ENCODE measurements at regions not wholly inside any gene's neighbourhood (a gene's known extent, or its start where the extent isn't known, plus 50 kb on each side); places are given as distances from the start of the nearest gene placed in this dataset.

GRCh38 chr10:2665772-2666171 is 401.6 kb upstream of the PFKP start:
- no peak for DNase-seq (ENCODE audit: extremely low read depth in 1 of 2, low read depth in 1 of 2)

GRCh38 chr10:2660276-2660675 is 407.1 kb upstream of the PFKP start:
- no peak for DNase-seq (ENCODE audit: extremely low read depth in 1 of 2, low read depth in 1 of 2)

- DNase-seq (ENCODE audit: extremely low read depth in 1 of 2, low read depth in 1 of 2): no peak
These were observed 407.6 kb upstream of the PFKP start for GRCh38 chr10:2659660-2660209.

DNA sequence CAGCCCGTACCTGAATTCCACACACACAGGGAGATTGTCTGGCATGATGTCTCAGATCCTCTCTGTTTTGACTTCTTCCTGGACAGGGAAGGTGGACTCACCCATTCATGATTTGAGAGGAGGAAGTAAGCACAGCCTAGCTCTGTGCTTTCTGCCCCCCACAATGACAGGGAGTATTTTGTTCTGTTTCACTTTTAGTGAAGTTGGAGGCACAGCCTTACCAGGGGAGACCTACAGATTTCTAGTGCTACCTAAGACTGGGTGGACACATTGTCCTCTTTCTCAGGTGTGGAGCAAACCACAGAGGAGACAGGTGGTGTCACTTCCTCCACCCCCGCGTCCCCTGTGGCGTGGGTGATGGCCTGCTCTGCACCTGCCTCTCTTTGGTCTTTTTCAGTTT is 408.6 kb upstream of the PFKP start:
- DNase-seq (ENCODE audit: extremely low read depth in 1 of 2, low read depth in 1 of 2): no peak

DNA sequence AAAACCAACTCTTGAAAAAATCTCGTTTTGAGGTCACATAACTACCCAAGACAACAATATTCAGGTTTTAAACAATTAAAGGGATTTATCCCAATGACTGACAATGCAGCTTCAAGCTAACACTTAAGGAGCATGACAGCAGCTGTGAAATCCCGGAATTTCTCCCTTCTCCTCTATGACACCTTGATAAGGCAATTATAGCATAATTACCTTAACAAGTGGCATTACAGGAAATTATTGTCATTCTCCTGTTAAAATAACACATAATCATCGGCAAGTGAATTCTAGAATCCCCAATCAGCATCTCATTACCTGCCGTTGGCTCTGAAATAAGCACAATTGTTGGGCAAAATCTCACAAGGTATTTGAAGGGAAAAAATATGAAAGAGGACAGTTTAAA is 417.0 kb upstream of the PFKP start:
- no peak for DNase-seq (ENCODE audit: extremely low read depth in 1 of 2, low read depth in 1 of 2)

- no peak for DNase-seq (ENCODE audit: extremely low read depth in 1 of 2, low read depth in 1 of 2)
These were observed 426.3 kb upstream of the PFKP start for GRCh38 chr10:2641028-2641427.

GRCh38 chr10:2633630-2634029 is 433.7 kb upstream of the PFKP start:
- DNase-seq (ENCODE audit: extremely low read depth in 1 of 2, low read depth in 1 of 2): no peak

GRCh38 chr10:2631557-2632205 is 435.7 kb upstream of the PFKP start:
- DNase-seq (ENCODE audit: extremely low read depth in 1 of 2, low read depth in 1 of 2): no peak

GRCh38 chr10:2628705-2629104 is 438.6 kb upstream of the PFKP start:
- no peak for DNase-seq (ENCODE audit: extremely low read depth in 1 of 2, low read depth in 1 of 2)

- DNase-seq (ENCODE audit: extremely low read depth in 1 of 2, low read depth in 1 of 2): no peak
These were observed 439.4 kb upstream of the PFKP start for GRCh38 chr10:2627969-2628368.

GRCh38 chr10:2625094-2625493 is 442.3 kb upstream of the PFKP start:
- DNase-seq (ENCODE audit: extremely low read depth in 1 of 2, low read depth in 1 of 2): no peak

- no peak for DNase-seq (ENCODE audit: extremely low read depth in 1 of 2, low read depth in 1 of 2)
These were observed 443.6 kb upstream of the PFKP start for GRCh38 chr10:2623675-2624274.

DNA sequence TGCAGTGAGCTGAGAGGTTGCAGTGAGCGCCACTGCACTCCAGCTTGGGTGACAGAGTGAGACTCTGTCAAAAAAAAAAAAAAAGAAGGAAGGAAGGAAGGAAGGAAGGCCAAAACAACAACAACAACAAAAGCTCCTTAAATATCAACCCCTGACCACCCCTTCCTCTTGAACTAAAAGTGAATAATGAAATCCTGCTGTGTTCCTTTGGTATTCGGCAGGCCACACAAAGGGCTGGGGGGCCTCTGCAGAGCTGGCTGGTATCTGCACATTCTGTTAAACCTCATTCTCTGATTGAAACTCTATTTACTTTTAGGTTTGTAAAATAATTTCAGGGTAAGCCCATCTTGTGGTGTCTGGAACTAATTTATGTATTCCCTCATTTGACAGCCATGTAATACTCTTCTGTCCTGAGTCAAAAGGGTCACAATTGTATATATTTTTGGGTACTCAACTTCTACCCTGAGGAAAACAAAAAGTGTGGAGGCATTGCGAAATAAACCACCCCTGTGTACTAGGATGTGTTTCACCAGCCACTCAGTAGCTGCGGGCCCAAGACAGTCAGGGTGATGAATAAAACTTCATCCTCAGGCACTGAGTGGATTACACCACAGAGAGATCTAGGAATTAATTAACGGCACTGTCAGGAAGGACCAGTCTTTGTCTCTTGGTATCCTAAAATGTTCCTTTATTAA is 446.4 kb upstream of the PFKP start:
- DNase-seq (ENCODE audit: extremely low read depth in 1 of 2, low read depth in 1 of 2): no peak

DNA sequence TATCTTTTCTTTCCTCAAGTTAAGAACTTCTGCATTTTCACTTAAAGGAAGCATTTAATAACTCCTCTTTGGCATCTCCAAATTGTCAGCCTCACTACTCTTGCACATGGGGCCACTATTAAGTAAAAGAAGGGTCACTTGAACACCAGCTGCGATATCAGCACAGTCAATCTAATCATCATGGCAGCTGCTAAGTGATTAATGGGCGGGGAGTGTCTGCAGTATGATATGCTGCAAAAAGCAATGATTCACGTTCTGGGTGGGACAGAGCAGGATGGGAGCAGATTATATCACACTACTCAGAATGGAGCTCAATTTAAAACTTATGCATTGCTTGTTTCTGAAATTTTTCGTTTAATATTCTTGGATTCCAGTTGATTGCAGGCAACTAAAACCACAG is 447.4 kb upstream of the PFKP start:
- no peak for DNase-seq (ENCODE audit: extremely low read depth in 1 of 2, low read depth in 1 of 2)

DNA sequence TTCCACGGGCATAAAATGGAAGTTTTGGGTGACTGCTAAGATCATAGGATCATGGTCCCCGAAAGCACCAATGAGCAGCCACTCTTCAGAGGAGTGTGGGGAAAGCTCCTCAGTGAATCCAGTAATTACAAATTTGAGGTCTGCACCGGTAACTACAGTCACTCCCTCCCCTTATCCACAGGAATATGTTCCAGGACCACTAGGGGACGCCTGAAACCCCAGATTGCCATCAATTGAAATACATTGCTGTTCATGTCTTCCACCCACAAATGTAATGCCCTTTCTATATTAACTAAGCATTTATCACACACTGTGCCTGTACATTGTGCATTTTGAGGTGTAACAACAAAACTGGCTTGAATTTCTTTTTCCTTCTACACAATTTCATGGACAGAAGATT is 447.9 kb upstream of the PFKP start:
- DNase-seq (ENCODE audit: extremely low read depth in 1 of 2, low read depth in 1 of 2): no peak

DNA sequence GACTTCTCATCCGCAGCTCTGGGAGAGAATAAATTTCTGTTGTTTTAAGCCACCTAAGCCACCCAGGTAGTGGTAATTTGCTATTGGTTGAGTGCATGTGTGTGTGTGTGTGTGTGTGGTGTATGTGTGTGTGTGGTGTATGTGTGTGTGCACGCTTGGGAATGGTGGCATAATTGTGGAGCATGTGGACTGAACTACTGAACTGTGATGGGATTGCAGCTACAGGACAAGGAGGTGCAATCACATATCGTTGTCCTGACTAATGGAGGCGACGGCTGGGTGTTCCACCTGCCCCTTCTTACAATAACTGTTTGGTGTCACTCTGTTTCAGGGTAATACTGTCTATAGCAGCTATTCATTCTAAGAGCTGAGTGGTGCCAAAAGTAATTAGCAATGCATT is 448.7 kb upstream of the PFKP start:
- no peak for DNase-seq (ENCODE audit: extremely low read depth in 1 of 2, low read depth in 1 of 2)

DNA sequence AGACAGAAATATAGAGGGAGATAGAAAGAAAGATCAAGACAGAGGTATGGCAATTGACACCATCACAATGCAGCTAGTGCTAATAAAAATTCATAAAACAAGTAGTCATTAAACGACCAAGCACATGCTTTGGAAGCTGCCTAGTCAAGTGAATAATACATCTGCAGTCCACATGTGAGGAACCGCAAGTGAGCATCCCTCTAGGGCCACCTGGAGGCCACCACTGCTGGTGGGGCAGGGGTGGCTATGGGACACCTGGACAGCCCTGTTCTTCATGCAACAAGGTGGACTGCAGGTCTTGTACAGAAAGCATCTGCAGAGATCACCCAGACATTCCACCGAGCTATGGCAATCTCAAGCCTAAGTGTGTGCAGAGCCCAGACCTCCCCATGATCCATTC is 451.1 kb upstream of the PFKP start:
- DNase-seq (ENCODE audit: extremely low read depth in 1 of 2, low read depth in 1 of 2): no peak

DNA sequence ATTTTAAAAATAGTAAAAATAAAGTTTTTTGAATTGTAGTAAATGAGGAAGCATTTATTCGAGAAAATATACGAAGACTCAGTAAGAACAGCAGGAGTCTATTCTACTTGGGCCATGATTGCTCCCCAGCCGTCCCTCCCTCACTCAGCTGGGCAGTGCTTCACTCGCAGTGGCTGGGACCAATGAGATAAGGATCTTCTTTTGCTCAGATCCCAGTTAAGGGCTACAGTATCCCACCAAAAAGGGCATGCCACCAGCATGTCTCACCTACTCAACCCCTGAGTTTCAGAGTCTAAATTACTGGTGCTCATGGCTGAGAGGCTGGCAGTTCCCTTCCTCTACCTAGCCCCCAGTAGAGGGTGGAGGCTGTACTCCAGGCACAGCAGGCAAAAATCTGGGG is 455.7 kb upstream of the PFKP start:
- no peak for DNase-seq (ENCODE audit: extremely low read depth in 1 of 2, low read depth in 1 of 2)

- DNase-seq (ENCODE audit: extremely low read depth in 1 of 2, low read depth in 1 of 2): no peak
These were observed 456.4 kb upstream of the PFKP start for GRCh38 chr10:2610946-2611345.

DNA sequence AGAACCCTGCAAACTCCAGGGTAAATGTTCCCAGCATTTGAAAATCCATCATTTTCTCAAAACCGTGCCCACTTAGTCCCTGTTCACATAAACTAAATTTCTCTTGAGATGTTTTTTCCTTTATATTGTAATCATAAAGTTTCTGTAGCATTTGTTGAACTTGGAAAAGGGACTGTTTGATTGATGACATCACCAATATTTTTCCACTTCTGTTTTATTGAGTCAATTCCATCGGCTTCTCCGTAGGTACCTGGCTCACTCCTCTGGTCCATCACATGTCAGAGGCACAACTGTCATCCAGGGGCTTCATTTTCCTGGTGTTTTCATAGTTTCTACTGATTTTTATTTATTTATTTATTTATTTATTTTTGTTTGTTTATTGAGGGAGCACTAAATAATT is 462.5 kb upstream of the PFKP start:
- no peak for DNase-seq (ENCODE audit: extremely low read depth in 1 of 2, low read depth in 1 of 2)

- DNase-seq (ENCODE audit: extremely low read depth in 1 of 2, low read depth in 1 of 2): no peak
These were observed 467.8 kb upstream of the PFKP start for GRCh38 chr10:2599571-2599970.

All from activated CD8-positive, alpha-beta memory T cell treated with anti-CD3 and anti-CD28 coated beads for 1 hour (primary cell).